NCI-H146 (cell line): ENCODE measurements at regions not wholly inside any gene's neighbourhood (a gene's known extent, or its start where the extent isn't known, plus 50 kb on each side); places are given as distances from the start of the nearest gene placed in this dataset.

Experiments used
- DNase-seq: peaks from one replicate; lab custom pipeline; 2025; lab: John Stamatoyannopoulos, UW

DNA sequence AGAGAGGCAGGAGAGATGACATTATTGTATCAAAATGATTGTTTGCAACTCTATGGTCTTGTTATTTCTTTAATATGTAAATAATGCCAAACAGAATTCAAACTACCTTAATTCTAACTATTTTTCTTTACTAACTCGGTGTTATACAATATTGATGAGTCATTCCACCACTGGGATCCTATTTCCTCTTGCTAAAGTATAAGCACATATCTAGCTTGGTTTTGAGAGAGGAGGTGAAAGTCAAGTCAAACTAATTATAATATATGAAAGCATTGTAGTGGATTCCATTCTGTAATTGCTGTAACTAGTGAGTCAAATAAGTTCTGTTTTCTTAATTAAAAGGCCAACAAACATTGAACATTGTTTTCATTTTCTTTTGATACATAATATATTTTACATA is 837.6 kb downstream of the PDHA2 start:
- no peak for DNase-seq

DNA sequence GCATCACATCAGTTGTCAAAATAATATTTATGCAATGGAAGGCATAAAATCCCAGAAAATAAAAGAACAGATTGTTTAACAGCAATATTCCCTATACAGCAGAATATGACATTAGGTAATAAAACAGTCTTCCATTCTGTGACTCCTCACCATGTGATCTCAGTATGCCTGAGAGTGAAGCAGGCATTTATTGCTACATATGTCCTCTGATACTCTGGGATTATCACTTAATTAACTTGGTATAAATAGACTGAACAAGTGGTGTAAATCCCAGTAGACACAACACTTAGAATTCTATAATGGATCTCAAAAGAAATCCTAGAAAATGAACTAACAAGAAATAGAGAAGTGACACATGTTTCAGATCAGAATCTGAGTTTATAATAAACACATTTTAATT is 841.3 kb downstream of the PDHA2 start:
- no peak for DNase-seq

DNA sequence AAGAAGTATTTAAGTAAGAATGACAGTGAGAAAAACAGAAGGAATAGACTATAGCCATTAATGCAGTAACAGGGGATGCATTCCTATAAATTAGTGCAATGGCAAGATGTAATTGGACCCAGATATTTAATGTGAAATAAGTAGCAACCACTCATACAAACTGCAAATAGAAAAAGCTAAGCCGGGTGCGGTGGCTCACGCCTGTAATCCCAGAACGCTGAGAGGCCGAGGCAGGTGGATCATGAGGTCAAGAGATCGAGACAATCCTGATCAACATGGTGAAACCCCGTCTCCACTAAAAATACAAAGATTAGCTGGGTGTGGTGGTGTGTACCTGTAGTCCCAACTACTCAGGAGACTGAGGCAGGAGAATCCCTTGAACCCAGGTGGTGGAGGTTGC is 845.8 kb downstream of the PDHA2 start:
- DNase-seq, result no peak

DNA sequence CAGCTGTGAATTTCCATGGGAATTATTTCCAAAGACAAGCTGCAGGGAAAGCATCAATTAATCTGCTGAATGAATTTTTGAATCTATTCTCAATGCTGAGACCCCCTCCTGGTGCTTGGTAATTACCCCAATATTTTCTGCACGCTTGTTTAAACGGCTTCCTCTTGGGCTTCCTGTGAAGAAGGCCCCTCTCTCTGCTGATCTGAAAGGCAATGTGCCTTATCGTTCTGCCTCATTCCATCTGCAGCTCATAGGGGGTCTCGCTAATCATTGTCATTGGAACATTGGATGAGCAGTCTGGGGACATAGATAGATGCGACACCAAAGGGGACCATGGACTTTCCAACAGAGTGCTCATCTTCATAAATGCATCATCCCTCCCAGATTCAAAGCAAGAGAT is 851.6 kb downstream of the PDHA2 start:
- no peak for DNase-seq

DNA sequence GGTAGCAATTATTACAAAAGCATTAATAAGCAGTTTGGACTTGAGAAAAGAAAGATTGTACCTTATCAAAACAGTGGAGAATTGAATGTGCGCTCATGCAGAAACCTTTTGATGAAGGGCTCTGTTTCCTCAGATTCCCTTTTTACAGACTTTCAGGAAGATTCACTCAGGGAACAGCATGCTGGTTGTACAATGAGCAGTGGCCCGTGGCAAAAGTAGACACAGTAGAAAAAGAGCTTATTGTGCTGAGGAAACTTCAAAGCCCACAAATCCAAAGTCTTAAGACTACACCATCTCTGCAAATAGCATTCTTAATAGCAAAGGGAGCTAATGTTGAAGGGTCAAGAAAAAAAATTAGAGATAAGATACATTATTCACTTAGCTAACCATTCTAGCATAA is 858.9 kb downstream of the PDHA2 start:
- DNase-seq, result no peak

DNA sequence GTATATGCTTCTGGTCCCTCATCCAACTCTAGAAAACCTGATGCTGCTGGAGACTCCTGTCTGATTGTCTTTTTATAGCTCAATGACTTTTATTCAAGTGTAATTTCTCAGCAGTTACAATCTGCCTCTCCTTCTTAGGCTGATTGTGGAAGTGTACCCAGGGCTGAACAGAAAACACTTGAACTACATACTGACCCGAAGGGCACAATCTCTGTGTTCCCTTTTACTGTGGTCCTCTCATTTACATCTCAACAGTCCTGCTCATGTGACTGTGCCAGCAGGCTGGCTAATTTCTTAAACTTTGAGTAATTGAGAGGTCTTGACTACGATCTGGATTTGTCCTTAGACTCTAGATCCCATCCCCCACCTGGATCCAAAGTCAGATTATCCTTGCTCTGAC is 863.4 kb downstream of the PDHA2 start:
- DNase-seq, result no peak

DNA sequence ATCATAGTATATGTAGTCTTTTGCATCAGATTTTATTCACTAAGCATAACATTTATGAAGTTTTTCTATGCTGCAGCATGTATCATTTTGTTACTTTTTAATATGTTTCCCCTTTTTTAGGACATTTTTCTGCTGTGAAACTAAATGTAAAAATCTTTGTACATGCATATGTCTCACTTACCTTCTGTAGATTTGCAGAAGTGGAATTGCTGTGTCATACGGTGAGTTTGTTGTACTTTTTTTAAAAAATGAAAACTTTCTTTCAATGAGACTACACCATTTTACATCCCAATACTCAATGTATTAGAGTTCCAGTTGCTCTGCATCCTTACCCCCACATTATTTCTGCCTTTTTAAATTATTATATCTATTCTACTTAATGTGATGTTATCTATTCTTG is 868.9 kb downstream of the PDHA2 start:
- no peak for DNase-seq

DNA sequence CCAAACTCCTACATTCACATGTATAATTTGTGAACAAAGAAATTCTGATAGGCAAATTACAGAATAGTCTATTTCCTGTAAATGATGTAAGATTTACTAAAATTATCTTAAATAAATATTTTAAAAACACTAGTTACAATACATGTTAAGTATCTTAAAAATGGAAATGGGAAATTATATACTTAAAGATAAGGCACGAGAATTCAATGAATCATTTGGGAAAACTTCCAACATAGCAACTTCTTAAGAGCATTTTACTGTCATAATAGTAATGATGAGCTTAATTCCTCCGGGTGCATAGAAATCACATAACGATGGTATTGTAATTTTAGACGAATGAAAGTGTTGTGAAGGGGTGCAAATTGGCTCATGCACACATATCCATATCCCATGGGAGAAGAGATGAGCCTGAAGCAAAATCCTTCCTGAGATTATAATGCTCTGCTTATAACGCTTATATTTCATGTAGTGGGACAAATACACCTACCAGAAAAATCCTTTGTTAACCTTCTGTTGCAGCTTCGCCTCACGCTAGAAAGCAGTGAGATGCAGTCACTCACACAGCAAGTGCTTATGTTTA is 873.5 kb downstream of the PDHA2 start:
- DNase-seq, result no peak

DNA sequence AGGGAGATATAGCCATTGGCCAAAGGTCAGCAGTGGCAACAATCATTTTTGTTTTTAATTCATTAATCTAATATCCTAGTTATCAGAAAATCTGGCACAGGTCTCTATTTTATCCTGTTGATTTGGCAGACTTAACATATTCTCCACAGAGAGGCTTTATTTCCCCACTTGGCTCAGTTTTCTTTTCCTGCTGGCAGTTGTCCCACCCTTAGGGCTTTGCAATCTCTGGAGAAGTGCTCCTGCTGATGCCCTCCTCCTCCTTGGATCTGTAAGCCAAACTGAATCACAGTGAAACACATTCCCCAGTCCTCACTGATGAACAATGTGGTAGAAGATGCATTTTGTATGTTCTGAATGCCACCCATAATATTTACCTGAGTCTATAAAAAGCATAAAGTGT is 889.7 kb downstream of the PDHA2 start:
- no peak for DNase-seq

DNA sequence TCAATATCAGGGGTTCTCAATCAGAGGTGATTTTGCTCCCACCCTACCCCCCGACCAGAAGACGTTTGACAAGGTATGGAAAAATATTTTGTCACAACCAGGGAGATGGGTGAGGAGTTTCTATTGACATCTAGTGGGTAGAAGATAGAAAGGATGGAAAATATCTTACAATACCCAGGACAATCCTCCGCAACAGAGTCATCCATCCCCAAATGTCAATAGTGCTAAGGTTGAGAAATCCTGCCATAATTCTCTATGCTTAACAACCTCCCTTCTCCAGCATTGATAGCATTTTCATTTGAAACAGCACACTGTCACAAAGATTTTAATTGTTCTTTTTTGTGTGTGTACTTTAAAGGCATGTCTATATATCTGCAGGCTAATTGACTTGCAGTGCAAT is 890.5 kb downstream of the PDHA2 start:
- DNase-seq, result no peak

DNA sequence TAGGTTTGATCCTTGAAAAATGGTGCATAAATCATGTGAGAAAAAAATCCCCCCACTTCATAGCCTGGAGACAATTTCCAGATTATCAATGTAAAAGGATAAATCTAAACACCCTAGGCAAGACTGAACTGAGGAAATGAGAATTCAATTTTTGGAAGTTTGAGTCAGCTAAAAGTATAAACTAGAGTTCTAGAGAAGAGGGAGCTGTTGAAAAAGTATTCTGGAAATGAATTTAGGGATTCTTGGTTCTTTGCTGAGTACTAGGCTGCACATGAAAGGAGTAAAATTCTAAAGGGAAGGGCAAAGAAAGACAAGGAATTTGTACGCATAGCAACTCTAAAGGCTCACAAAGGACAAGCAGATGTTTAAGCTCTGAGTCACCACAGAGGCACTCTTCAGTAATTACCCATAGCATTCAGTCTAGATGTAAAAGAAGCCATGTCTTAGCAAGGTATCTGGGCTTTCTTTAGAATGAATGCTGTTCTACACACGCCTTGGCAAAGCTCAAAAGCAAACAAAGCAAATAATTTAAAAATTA is 896.5 kb downstream of the PDHA2 start:
- DNase-seq, result no peak

DNA sequence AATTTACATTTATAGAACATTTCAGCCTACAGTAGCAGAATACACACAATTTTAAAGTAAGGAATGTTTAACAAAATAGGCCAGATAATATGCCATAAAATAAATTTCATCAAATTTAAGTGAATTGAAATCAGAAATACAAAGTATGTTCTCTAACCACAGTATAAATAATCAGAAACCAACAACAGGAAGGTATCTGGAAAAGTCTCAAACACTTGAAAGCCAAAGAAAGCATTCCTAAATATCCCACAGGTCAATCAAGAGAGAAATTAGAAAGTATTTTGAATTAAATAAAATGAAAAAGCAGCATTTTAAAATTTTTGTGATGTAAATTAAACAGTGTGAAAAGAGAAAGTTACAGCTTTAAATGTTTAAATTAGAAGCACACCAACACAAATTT is 899.2 kb downstream of the PDHA2 start:
- DNase-seq, result no peak

DNA sequence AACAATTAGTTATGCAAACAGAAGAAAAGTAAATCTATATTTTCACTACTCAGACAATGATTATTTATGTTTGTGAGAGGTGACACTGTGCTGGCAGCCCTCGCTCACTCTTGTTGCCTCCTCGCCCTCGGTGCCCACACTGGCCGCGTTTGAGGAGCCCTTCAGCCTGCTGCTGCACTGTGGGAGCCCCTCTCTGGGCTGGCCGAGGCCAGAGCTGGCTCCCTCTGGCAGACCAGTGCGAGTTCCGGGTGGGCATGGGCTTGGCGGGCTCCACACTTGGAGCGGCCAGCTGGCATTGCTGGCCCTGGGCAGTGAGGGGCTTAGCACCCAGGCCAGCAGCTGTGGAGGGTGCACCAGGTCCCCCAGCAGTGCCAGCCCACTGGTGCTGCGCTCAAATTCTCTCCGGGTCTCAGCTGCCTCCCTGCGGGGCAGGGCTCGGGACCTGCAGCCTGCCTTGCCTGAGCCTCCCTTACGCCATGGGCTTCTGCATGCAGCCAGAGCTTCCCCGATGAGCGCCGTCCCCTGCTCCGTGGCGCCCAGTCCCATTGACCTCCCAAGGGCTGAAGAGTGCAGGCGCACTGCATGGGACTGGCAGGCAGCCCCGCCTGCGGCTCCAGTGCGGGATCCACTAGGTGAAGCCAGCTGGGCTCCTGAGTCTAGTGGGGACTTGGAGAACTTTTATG is 902.6 kb downstream of the PDHA2 start:
- DNase-seq, result no peak

DNA sequence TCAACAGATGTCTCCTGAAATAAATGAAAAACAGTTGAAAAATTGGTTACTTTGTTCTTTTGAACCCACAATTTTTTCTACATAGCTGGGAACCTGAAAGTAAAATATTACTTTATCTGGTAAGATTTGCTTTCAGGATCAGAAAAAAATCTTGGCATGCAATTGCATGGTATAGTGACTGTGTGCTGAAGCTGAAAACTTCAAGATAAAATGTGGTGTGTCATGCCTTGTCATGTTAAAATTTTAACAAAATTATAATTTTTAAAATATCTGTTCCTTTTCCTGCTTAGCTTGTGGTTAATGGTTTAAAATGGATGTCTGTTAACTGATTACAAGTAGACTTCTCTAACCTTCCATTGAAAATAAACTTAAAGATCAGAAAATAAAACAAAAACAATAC is 904.8 kb downstream of the PDHA2 start:
- no peak for DNase-seq

DNA sequence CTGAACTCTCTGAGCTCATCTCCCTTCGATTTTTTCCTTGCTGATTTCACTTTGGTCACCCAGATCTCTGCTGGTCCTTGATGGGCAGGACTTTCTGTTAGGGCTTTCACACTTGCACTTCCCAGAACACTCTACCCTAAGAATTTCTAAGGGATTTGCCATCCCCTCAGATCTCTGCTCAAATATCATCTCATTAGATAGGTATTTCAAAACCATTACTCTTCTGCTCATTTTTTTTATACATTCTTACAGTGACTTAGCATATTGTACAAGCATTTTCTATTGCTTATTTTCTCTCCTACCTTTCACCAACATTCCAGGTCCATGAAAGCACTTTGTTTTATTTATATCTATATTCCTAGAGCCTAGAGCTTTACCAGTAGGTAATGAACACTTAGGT is 913.3 kb downstream of the PDHA2 start:
- DNase-seq, result no peak

DNA sequence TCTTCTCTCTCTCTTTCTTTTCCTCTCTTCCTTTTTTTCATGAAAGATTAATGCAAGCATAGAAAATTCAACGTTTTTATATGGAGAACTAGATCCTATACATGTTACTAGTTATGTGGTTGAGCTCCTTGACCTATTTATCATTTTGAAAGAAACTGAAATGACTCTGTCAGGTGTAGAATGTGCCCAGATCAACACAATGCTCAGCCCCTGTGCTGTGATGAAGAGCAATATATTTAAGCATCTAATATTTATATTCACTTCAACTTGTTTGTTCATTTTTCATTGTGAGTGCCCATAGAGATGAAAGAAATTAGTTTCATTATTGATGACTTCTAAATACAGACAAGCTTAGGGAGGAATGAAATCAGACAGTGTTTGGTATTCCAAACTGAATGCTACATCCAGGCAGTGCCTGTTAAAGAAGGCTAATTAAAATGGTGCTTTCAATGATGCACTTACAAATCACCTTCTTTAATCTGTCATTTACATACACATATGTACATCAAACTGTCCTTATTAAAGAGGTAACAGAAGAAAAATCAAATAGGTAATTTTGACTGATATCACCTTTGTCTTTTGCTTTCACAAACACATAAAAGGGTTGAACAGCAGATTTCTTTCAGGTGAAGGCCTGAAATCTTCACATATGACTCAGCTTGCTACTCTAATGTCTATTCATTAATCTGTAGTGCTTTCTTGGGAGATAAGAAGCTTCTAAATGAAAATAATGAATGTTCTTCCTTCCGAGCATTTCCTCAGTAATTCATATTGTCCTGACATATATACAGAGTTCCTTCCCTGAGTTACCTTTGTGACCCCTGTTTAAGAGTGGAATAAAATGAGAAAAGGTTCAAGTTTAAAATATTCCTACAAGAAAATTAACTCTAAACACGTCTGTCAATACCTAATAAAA is 915.9 kb downstream of the PDHA2 start:
- no peak for DNase-seq

DNA sequence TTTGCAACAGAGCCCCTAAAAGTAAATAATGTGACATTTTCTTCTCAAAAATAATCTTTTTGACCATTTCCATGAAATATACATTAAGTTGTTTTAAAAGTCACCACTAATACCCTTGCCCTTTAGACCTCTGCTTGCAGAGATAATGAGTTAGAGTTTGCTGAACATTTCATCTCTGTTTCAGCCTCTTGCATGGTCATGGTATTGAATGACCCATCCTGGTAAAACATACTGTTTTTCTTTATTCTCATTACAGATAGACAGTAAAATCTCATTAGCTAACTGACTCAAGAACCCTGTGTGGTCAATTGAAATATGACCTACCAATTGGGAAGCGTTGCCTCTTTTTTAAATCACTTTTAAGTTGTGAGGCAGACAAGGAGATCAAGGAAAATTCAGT is 916.7 kb downstream of the PDHA2 start:
- DNase-seq, result no peak

DNA sequence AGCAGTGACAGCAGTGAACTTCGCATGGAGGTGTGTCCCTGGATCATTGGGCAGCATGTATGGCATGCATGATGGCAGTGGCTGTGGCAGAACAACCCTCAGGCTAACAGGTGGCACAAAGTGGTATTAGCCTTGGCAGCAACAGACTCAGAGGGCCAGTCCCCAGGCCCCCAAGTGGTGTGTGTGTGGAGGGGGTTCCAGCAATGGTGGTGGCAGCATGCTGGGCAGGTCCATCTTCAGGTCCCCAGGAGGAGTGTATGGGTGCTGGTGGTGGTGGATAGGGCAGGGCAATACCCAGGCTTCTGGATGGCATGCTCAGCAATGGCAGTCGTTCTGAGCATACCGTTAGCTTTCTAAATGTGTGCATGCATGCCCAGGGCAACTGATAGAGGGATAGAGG is 923.7 kb downstream of the PDHA2 start:
- no peak for DNase-seq

DNA sequence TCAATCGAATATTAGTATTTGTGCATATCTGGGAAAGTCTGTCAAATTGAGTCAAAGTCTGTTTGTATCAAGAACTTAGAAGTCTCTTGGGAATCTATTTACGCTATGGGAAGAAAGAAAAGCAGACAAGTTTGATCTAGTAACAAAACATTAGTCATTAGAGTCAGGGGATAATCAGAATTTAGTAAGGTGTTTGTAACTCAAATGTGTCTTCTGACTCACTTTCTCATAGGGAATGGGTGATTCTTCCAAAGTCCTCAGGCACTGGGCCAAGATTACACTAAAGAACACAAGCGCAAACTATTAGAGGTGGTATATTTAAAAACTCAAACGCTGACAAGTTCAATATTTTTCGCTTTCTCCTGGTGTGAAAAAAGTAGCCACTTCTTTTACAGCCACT is 926.5 kb downstream of the PDHA2 start:
- DNase-seq, result no peak

DNA sequence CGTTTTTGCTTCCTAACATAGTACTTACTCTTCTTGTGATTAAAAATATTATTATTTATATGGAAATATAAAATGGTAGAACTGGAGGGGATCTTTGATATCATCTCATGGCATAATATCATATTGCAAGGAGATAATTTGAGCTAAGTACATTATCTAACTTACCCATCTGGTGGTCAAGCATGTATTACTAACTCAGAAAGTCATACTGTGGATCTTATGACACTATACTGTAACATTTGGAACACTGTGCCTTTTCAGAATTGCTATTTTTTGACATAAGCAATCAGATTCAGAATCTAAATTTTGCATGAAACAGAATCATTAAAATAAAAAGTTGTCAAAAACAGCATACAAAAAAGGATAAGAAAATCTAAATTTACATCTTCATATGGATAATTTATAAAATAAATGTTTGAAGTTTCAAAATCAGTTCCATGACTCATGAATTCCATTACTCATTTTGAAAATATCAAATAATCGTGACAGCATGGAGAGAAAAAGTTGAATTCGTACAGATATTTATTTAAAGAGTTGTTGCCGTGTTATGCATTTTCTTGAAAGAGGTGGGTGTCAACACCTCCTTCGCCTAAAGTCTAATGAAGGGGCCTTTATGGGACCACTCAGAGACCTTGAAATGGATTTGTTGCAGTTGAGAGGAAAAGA is 928.1 kb downstream of the PDHA2 start:
- DNase-seq, result no peak

DNA sequence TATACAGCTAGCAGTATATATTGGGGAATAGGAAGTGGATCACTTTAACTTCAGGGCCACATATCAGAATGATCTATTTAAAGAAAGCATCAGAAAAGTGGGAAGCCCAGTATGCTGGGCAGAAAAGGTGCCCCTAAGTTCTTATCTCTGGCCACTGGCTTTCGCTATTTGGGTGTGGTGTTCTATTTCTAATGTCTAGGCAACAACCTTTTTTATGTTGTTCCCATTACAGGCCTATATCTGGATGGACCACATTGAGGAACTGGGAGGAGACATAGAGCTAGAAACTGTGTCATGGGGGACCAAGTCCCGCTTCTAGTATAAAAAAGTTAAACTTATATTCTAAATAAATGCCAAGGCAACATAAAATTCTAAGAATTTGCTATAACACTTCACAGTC is 935.6 kb downstream of the PDHA2 start:
- no peak for DNase-seq

DNA sequence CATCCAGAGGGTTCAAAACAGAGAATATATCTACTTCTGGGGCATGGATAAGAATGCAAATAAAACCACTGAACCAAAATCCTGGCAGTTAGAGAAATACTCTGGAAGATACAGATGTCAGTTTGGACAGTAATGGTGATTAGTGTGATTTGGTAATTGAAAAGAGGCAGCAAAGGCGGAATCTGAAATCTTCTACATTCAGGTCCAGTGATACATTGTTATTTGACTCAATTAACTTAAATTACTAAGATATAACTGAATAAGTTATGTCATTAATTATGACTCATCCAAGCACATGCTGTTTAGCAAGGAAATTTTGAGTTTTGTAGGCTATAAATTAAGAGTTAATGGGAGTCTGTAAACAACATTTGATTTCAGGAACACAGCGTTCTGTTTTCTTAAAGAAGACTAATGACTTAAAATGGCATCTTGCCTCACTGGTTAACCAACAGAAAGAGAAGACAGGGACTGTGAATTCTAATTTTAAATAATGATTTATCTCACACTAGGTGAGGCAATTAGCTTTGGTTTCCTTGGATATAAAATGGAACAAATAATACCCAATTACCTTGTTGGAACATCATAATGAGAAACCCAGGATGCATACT is 937.1 kb downstream of the PDHA2 start:
- DNase-seq, result no peak
